ENCODE measurements at regions not wholly inside any gene's neighbourhood (a gene's known extent, or its start where the extent isn't known, plus 50 kb on each side); places are given as distances from the start of the nearest gene placed in this dataset.
A peak's percentile ranks its signal among the peaks of the same experiment; 100 is the strongest.

GRCh38 chr5:77832938-77833337, 56.8 kb upstream of the TBCA start:
- Histone ChIP-seq H3K27me3 (ENCODE audit: insufficient read depth, low read length) (no peaks in the 10 kb centered on the region), H3K14ac (ENCODE audit: low read length) (no peak overlapping the region), H4K91ac (ENCODE audit: low read depth, low read length) (no peak overlapping the region), H2AK5ac (ENCODE audit: low read length) (no peak overlapping the region), H3K4me1 (ENCODE audit: control insufficient read depth in 1 of 2, insufficient read depth in 2 of 2, low read length in 2 of 2) (peaks cover 6 to 12% of the 10 kb centered on the region in 2 experiments), H3K23ac (ENCODE audit: low read length) (no peak overlapping the region), H3K27ac (ENCODE audit: low read depth, low read length) (no peak overlapping the region), H3K4me3 (ENCODE audit: low read depth, low read length) (no peak overlapping the region), H3K18ac (ENCODE audit: low read length) (no peak overlapping the region), H3K9me3 (ENCODE audit: insufficient read depth, low read depth, low read length) (no peaks in the 10 kb centered on the region), H3K36me3 (ENCODE audit: control insufficient read depth in 1 of 2, insufficient read depth in 2 of 2, low read length in 2 of 2) (no peaks in the 10 kb centered on the region), H4K8ac (ENCODE audit: low read depth, low read length) (no peak overlapping the region), H3K9ac (ENCODE audit: low read length) (no peak overlapping the region), H3K4ac (ENCODE audit: low read depth, low read length) (no peak overlapping the region), H4K12ac (ENCODE audit: low read depth, low read length) (no peak overlapping the region), H2AFZ (ENCODE audit: insufficient read depth, low read length, poor library complexity) (no peak overlapping the region), H3K79me1 (ENCODE audit: low read length) (no peaks in the 10 kb centered on the region), H3K79me2 (ENCODE audit: control insufficient read depth, insufficient read depth, low read length, poor library complexity) (peaks cover 2% of the 10 kb centered on the region), H2BK5ac (ENCODE audit: low read depth, low read length, poor library complexity) (no peak overlapping the region), H2BK120ac (ENCODE audit: insufficient read depth, low read length, poor library complexity) (no peak overlapping the region), H3K4me2 (ENCODE audit: low read length) (no peak overlapping the region), H2BK12ac (ENCODE audit: low read length) (no peak overlapping the region)
- no CpG with 5 or more reads among the region's 3 CpGs for WGBS (ENCODE audit: extremely low coverage, insufficient coverage, insufficient read length)
- no peak for DNase-seq

GRCh38 chr5:77832166-77832770, 56.1 kb upstream of the TBCA start:
- Histone ChIP-seq H3K27ac (ENCODE audit: low read depth, low read length) (no peak overlapping the region), H4K8ac (ENCODE audit: low read depth, low read length) (no peak overlapping the region), H2BK12ac (ENCODE audit: low read length) (no peak overlapping the region), H3K9ac (ENCODE audit: low read length) (no peak overlapping the region), H3K36me3 (ENCODE audit: control insufficient read depth in 1 of 2, insufficient read depth in 2 of 2, low read length in 2 of 2) (no peaks in the 10 kb centered on the region), H2BK120ac (ENCODE audit: insufficient read depth, low read length, poor library complexity) (no peak overlapping the region), H3K4me1 (ENCODE audit: control insufficient read depth in 1 of 2, insufficient read depth in 2 of 2, low read length in 2 of 2) (peaks cover 6 to 12% of the 10 kb centered on the region in 2 experiments), H3K27me3 (ENCODE audit: insufficient read depth, low read length) (no peaks in the 10 kb centered on the region), H3K4me2 (ENCODE audit: low read length) (no peak overlapping the region), H3K14ac (ENCODE audit: low read length) (no peak overlapping the region), H3K23ac (ENCODE audit: low read length) (no peak overlapping the region), H4K12ac (ENCODE audit: low read depth, low read length) (no peak overlapping the region), H3K18ac (ENCODE audit: low read length) (no peak overlapping the region), H2BK5ac (ENCODE audit: low read depth, low read length, poor library complexity) (no peak overlapping the region), H2AFZ (ENCODE audit: insufficient read depth, low read length, poor library complexity) (no peak overlapping the region), H3K79me2 (ENCODE audit: control insufficient read depth, insufficient read depth, low read length, poor library complexity) (peaks cover 2% of the 10 kb centered on the region), H3K9me3 (ENCODE audit: insufficient read depth, low read depth, low read length) (no peaks in the 10 kb centered on the region), H3K79me1 (ENCODE audit: low read length) (no peaks in the 10 kb centered on the region), H2AK5ac (ENCODE audit: low read length) (no peak overlapping the region), H3K4me3 (ENCODE audit: low read depth, low read length) (no peak overlapping the region), H4K91ac (ENCODE audit: low read depth, low read length) (no peak overlapping the region), H3K4ac (ENCODE audit: low read depth, low read length) (no peak overlapping the region)
- peak in 1 of 2 donors; percentile 4 for DNase-seq
- WGBS (ENCODE audit: extremely low coverage, insufficient coverage, insufficient read length) = no CpG with 5 or more reads among the region's 5 CpGs

GRCh38 chr5:77828445-77828844, 52.3 kb upstream of the TBCA start:
- Histone ChIP-seq H2BK12ac (ENCODE audit: low read length) (no peak overlapping the region), H3K14ac (ENCODE audit: low read length) (no peak overlapping the region), H3K79me1 (ENCODE audit: low read length) (no peaks in the 10 kb centered on the region), H4K12ac (ENCODE audit: low read depth, low read length) (no peak overlapping the region), H2BK120ac (ENCODE audit: insufficient read depth, low read length, poor library complexity) (no peak overlapping the region), H4K8ac (ENCODE audit: low read depth, low read length) (no peak overlapping the region), H3K4ac (ENCODE audit: low read depth, low read length) (no peak overlapping the region), H3K23ac (ENCODE audit: low read length) (no peak overlapping the region), H2AK5ac (ENCODE audit: low read length) (no peak overlapping the region), H3K79me2 (ENCODE audit: control insufficient read depth, insufficient read depth, low read length, poor library complexity) (no peaks in the 10 kb centered on the region), H3K27ac (ENCODE audit: low read depth, low read length) (no peak overlapping the region), H3K9ac (ENCODE audit: low read length) (no peak overlapping the region), H3K36me3 (ENCODE audit: control insufficient read depth in 1 of 2, insufficient read depth in 2 of 2, low read length in 2 of 2) (no peaks in the 10 kb centered on the region), H3K27me3 (ENCODE audit: insufficient read depth, low read length) (no peaks in the 10 kb centered on the region), H3K4me2 (ENCODE audit: low read length) (no peak overlapping the region), H2AFZ (ENCODE audit: insufficient read depth, low read length, poor library complexity) (no peak overlapping the region), H2BK5ac (ENCODE audit: low read depth, low read length, poor library complexity) (no peak overlapping the region), H3K4me3 (ENCODE audit: low read depth, low read length) (no peak overlapping the region), H4K91ac (ENCODE audit: low read depth, low read length) (no peak overlapping the region), H3K4me1 (ENCODE audit: control insufficient read depth in 1 of 2, insufficient read depth in 2 of 2, low read length in 2 of 2) (peaks cover 7 to 9% of the 10 kb centered on the region in 2 experiments), H3K18ac (ENCODE audit: low read length) (no peak overlapping the region), H3K9me3 (ENCODE audit: insufficient read depth, low read depth, low read length) (no peaks in the 10 kb centered on the region)
- DNase-seq = no peak
- WGBS (ENCODE audit: extremely low coverage, insufficient coverage, insufficient read length) = no CpG with 5 or more reads among the region's 3 CpGs
